Hepatic stellate cell (primary cell): ENCODE measurements at regions not wholly inside any gene's neighbourhood (a gene's known extent, or its start where the extent isn't known, plus 50 kb on each side); places are given as distances from the start of the nearest gene placed in this dataset.
A peak's percentile ranks its signal among the peaks of the same experiment; 100 is the strongest.

Experiments
- DNase-seq: peaks from one replicate; pipeline ENCODE4 v3.0.0; 2011; ENCODE audit warnings: low spot score

DNA sequence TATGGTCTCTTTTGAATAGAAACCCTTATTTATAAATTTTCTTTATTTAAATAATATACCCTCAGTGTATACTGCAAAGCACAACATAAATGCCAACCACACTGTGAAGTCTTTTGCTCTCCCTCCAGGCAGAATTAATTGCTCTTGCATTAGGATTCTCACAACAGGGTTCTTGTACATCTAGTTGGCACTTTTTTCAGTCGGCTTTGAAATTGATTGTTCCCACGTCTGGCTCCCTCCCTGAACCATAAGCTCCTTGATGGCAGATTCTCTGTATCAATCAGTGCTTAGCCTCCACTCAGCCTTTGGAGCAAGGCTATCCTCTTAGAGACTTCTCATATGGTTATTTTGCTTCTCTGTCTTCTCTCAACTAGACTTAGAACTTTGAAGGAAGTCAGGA is 288.0 kb upstream of the POU3F2 start:
- no peak for DNase-seq

DNA sequence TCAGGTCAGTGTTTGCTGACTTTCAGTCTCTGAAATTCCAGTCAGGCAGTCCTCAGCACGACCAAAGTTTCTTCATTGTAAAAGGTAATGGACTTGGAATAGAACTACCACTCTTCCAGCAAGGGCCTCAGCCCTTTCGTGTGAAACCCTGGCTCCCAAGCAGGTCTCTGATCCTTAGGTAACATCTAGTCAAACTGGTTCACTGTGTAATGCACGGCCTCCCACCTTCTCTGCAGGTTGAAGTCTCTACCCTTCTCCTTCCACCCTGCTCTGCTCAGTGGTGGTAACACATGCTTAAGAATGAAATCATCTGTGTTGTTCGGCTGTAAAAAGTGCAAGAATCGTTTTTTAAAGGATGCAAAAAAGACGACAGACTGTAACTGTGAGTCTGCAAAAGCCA is 287.2 kb upstream of the POU3F2 start:
- DNase-seq, result no peak

DNA sequence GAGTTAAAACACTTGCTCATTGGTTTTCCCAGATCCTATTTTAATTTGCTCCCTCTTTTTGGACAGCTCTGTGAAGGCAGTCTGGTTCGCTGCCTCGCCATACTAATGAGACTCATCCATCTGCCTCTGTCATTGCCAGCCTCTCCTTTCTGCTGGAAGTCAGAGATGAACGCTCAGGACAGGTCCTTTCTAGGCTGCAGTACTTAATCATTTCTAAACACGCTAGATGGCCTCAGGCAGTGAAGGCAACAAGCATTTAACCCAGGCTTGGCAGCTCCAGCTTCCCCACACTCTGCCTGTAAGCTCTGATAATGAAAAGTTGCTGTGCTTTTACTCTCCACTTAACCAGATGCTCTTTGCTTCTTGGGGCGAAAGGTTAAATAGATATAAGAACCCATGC is 286.7 kb upstream of the POU3F2 start:
- DNase-seq, result no peak

DNA sequence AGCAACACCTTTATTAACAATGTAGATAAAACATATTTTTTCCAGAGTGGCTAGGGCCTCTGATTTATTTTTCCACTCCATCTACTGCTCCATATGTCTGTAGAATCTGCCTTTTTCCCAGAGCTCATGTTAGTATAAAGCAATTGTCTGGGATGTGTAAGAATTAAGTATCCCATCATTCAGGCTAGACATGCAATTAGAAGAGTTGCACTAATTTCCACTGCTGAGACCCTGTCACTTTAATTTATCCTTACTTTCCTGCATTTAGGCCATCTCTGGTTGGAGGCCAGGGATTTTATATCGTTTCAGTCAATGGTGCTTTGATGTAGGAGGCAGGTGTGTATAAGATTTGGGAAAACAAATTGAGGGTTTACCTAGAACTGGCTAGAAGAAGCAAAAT is 286.1 kb upstream of the POU3F2 start:
- no peak for DNase-seq

DNA sequence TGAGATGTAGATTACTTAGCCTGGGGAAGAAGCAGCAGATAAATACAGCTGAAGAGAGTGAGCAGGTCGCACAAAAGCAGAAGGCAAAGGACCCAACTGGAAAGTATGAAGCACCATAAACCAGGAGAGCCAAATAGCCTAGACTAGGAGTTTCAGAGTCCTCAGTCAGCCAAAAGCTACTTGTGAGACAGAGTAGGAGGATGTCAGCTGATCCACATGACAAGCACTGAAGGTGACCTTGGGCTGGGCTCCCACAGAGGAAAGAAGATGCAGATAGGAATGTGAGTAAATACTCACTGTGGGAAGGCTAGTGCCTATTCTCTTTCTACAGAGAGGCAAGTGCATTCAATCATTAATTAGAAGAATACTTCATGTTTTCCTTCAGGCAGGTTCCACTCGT is 274.0 kb upstream of the POU3F2 start:
- DNase-seq, result no peak

DNA sequence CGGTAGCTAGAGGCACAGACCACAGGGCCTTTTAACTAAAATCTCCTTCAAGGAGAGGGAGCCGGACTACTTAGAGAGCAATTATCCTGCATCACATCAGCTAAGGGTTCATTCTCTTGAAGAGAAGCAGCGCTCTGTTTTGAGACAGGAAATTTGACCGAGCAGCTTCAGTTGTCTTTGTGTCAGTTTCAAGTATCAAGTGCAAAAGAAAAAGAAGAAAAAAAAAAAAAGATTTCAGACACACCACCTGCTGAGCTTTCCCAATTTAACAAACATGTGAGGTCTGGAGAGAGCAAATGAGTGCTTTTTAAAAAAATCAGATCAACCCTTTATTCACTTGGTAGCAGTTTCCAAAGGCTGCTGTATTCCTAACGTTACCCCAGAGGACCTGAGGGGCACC is 273.5 kb upstream of the POU3F2 start:
- DNase-seq, result no peak

DNA sequence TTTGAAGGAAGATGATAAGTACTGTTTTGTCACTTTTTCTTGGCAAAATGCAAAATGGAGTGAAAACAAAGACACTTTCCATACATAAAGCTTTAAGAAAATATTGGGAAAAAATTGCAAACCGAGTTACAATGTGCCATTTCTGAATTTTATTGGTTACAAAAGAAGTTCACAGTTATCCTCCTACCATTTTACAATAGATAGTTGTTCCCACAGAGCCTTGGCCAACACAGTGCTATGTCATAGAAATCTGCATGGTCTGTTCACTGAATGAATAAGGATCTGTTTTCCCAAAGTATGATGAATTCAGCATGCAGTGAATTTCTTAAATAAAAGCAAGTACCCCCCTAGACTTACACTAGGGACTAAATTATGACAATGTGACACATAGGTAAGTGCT is 268.2 kb upstream of the POU3F2 start:
- no peak for DNase-seq

DNA sequence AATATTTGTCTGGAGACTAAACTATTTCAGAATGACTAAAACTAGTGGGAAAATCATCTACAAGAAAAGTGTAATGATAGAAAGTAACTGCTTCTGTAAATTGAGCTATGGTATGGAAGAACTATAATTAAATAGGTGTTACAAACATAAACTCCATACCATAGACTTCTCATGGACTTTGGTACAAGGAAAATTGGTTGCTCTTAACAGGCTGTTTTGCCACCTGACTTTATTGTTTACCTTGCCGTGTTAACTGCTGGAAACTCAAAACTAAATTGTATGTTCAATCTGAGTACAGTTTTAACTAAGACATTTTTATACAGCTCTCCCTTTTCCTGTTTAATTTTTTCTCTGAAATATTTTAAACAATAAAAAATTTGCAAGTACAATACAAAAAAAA is 261.8 kb upstream of the POU3F2 start:
- DNase-seq, result no peak

DNA sequence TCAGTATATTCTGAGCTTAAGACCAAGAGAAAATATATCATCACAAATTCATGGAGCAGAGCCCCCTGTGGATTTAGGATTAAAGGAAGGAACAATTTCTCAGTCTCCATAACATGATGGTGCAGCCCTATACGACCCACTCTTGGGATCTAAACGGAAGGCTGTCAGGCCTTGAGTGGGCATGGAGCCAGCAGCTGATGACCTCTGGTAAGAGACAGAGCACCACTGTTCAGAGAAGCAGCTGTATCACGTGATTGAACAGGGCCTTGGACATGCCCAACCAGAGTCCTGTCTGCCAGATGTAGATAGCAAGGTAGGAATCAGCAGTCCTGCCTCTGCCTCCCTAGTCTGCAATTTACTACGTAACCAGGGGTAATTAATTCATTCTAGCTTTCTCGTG is 259.4 kb upstream of the POU3F2 start:
- DNase-seq, result no peak

DNA sequence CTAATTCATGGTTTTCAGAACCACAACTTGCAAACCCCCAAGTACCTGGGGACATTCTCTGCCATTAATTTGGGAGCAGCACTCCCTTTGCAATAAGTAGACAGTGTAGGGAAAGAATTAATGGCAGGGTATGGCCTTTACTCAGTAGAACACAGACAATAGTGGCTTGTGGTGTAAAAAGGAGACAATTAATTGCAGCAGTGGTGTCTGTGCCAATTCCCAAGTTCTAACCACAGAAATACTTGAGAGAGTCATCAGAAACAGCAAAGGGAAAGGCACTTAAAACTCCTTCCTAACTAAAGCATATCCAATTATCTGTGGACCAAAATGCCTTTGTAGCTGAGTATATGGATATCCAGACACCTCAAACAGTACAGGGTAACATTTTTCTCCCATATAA is 257.6 kb upstream of the POU3F2 start:
- DNase-seq, result no peak

DNA sequence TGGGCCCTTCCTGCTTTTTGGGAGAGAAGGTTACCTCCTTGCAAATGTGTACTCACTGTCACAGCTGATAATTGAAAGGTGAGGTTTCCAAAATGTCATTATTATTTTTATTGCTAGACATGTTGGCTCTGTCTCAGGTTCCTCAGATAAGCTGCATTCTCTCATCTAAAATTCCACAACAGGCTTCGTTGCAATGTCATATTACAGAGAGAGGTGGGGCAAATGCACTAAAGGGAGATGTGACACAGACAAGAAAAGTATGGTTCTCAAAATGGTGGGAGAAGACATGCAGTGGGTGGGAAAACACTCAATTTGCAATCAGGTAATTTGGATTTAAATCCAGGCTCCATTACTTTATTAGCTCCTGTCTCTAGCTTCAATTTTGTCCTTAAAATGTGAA is 256.4 kb upstream of the POU3F2 start:
- no peak for DNase-seq

DNA sequence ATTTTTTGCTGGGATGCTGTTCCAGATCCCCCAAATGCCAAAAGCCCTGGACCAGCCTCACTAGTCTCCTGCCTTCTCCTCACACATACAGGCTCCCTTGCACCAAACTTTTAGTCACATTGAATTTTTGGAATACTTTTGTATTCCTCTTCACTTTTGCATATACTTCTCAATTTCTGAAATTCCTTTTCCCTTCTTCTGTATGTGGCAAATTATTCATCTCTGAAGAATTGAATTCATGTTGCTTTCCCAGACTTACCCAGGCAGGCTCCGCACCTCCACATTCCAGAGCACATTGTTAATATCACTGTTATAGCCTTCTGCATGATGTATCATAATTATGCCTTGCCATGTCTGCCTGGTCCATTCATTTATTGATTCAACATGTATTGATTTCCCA is 255.3 kb upstream of the POU3F2 start:
- peak; percentile 7 for DNase-seq

DNA sequence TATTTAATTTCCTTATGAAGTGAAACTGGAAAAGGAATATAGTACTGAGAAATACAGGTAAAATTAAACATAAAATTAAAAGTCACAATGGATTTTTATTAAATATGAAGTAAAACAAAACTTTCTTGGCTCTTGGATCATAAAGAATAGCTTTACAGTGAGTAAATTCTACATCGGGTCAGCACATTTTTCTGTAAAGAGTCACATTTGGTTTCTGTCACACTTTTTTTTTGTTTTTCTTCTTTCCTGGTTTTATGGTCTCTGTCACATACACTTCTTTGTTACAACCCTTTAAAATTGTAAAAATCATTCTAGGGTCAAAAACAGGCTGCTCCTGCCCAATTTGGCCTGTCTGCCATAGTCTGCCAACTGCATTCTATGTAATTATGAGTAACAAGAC is 254.4 kb upstream of the POU3F2 start:
- DNase-seq, result peak; percentile 3

DNA sequence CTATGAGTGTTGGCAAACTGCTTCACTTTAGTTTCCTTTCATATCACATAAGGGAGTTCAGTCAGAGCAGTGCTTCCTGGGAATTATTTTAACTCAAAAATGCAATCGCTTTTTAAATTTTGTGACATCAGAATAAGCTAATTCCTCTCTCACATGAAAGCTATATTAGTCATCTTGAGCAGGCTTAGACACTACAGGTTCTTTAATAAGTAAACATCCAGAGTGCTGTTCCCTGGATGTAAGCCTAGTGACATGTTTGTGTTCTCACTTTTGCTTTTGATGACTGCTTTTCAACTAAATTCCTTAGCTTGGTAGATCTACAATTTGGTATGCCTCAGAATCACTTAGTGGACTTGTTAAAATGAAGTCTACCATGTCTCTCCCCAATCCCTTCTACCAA is 252.7 kb upstream of the POU3F2 start:
- no peak for DNase-seq

DNA sequence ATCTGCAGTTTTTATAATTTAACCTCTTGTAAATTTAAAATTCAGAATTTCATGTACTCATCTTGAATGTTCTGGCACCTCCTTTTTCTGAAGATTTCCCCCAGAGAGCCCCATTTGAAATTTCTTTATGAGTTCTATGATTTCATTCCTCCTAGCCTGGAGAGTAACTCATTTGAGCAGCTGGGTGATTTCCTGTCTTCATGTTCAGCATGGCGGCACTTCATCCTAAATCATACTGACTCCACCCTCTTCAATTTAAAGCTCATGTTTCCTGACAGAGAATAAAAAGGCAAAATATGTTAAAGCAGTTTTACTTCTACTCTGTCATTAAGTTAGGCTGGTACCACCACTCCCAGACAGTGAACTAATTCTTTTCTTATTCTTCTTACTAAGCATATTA is 250.9 kb upstream of the POU3F2 start:
- no peak for DNase-seq

DNA sequence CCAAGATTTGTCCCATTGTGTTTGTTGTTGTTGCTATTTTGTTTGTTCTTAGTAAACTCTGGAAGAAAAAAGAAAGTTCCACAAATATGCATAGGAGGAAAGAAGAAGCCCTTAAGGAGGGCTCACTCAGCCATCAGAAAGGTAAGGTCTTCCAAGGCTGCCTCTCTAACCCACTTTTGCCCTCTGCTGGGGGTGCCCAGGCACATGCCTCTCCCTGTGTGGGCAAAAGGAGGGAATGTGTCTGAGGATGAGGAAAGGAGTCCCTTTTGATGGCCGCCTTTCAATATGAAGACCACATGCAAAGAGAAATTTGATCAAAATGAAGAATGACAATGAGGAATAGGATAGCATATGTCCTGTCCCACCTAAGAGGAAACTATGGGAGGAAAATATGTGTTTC is 248.2 kb upstream of the POU3F2 start:
- no peak for DNase-seq

DNA sequence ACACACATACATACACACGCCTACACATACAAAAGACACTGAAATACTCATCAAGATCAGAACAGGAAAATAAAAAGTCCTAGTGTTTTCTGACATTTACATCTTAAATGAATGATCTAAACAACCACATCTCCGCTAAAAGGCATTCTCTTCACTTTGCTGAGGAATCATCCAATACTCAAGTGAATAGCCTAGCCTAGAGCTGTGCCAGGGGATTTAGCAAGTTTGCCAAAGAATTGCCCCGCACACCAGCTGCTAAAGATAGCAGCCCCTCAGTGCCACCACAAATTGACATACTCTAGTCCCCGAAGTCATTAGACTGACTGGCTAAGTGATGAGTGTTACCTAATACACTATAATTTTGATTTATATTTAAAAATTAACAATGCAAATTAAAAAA is 246.8 kb upstream of the POU3F2 start:
- DNase-seq, result no peak

DNA sequence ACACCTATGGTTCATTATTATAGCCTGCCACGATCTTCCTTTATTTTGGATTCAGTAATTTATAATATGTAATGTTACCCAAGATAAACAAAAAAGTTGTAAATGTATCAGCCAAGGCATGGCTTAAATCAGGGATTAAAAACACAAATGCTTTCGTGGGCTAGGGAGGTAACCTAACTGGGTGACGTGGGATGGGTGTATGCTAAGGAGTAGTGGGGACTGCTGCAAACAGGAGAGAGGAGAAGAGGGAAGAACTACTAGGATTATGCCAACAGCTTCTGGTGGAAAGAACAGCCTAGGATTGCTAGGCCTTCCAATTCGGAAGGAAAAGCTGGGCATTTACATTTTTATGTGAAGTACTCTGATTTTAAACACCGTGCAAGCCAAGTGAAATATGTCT is 244.8 kb upstream of the POU3F2 start:
- DNase-seq, result no peak

DNA sequence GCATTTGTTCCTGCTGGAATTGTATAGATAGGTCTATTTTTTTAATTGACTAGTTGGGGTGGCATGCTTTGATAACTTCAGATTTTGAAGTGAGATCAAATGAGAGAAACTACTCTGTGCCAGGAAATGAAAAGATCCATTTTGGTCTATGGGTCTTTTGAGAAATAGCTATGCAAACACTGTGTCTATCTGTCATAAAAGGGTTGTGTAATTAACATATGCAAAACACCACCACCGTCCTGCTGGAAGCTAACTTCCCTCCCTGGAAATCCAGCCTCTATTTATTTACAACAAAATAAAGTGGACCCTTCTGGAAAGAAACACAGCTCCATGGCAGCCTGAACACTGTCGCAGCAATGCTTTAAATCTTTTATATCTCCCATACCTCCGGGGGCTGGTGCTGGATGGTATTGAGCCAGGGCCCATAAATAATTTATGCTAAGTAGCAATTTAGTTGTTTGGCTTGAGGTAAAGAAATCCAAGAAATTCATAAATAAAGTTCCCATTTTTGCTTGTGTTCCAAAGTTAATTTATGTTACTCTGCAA is 244.2 kb upstream of the POU3F2 start:
- no peak for DNase-seq

DNA sequence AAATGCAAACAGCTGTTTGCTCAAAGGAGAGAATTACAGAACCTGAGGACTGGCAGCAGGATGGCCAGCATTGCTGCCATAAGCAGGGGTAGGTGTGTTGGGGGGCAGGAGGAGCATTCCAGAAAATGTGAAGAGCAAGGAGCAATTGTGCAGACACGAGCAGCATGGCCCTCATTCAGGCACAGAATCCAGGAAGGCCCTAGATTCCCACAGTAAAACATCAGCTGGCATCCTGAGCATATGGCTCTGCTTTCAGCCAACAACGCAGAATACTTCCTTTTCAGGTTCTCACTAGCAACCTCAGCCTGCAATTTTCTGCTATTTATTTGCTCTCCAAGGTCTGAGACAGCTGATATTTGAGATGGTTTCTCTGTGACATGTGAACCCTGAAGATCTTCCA is 243.4 kb upstream of the POU3F2 start:
- no peak for DNase-seq

DNA sequence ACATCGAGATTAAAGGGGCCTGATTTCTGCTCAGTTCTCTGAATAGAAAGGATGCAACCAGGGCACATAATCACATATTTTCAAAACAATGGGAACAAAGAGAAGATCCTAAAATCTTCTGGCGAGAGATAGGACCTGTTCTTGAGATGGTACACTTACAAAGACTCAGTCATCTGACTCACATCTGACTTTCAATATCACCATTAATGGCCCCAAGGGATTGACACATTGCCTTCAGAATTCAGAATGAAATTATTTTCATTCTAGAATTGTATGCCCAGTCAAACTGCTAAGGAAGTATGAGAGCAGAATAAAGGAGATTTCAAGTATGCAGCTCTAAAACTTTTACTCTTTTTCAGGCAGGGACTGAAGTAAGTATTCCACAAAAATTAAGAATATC is 240.7 kb upstream of the POU3F2 start:
- DNase-seq, result no peak

DNA sequence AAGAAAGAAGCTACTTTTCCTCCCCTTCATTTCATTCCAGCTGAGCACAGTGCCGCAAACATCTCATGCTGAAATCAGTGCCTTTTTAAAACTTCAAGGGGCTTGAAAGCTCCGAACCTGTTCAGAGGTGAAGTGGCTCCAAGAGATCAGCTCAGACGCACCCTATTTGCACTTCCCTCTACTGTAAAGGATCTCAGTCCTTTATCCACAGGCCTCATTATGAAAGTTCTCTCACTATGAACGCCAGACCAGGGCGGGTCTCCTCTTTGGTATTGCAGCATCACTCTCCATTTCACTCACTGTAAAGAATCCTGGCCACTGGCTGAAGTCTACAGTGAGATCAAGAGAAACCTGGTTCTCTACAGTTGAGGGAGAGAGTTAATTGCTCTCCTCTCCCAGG is 232.7 kb upstream of the POU3F2 start:
- no peak for DNase-seq

DNA sequence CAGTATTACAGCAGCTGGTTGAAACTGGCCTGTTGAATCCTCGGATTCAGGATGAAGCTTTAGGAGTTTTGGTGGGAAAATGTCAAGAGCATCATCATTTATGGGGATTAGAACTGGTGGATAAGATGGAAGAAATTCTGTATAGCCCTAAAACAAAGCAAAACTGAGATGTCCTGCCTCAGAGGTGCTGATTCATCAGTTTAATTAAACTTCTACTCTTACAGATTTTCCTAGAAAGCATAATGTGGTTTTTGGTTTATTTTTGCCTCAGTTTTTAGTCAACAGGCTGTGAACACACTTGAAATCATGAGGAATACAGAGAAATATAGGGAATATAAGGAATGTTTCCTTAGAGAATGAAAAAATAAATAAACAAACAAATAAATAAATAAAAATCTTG is 228.7 kb upstream of the POU3F2 start:
- no peak for DNase-seq

DNA sequence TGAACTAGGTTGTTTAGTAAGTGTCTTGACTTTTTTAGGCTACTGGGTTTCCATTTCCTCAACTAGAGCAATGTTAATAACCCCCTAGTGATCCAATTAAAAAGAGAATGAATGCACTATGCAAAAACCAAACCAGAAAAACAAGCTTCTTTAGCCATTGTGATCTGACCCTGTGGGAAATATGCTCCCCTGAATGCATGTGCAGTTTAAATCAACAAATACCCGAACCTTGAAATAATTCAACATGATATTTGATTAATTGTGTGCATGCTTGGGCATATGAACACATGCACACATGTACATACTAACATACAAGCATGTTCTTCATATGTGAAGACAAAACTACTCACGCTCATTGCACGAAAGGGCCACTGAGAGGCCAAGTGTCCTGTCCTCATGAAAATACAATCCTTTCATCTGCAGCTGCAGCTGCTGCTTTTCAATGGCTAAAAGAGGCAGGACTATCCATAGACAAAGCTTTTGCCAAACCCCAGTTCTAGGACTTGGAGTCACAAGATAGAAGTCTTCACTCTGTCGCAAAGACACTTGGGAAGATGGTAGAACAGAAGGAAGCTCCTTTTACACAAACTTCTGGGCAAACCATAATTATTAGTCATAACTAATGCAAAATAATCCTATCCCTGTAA is 207.1 kb upstream of the POU3F2 start:
- DNase-seq, result no peak

DNA sequence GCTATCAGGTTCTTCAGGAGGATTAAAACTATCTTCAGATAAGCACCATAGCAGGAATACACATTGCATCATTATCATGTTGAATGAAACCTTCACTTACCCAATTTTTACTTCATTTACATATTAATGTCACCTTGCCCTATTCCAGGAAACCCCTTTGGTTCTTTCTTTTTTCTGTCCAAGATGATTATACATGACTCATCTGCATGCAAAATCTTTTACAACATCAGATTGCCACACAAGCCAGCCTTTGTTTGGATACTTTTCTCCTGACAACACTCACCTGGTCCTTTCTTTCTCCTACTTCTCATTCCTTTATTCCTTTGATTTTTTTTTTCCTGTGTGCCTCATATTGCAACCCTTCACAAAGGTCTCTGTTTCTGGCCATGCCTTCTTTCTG is 200.5 kb upstream of the POU3F2 start:
- DNase-seq, result no peak
